GM19397 (cell line): ENCODE measurements at regions not wholly inside any gene's neighbourhood (a gene's known extent, or its start where the extent isn't known, plus 50 kb on each side); places are given as distances from the start of the nearest gene placed in this dataset.

Experiments
- ATAC-seq: cut with Tn5 transposase; IDR thresholded peaks from one replicate; pipeline ENCODE4 v1.9.1; 2021; ENCODE audit warnings: mild to moderate bottlenecking, moderate library complexity; ENCODE audit not compliant: unreplicated experiment

GRCh38 chr17:74032222-74032621 lies 171.3 kb upstream of the RPL38 start:
- no peak for ATAC-seq

GRCh38 chr17:74037320-74037719 lies 166.2 kb upstream of the RPL38 start:
- no peak for ATAC-seq

GRCh38 chr17:74040291-74040690 lies 163.2 kb upstream of the RPL38 start:
- ATAC-seq: no peak

- no peak for ATAC-seq
These were observed 162.7 kb upstream of the RPL38 start for GRCh38 chr17:74040729-74041128.

- ATAC-seq: no peak
These were observed 161.4 kb upstream of the RPL38 start for GRCh38 chr17:74041869-74042640.

GRCh38 chr17:74042744-74043486 lies 160.6 kb upstream of the RPL38 start:
- ATAC-seq: no peak

GRCh38 chr17:74043976-74044375 lies 159.5 kb upstream of the RPL38 start:
- no peak for ATAC-seq

- no peak for ATAC-seq
These were observed 157.7 kb upstream of the RPL38 start for GRCh38 chr17:74045608-74046280.

- ATAC-seq: no peak
These were observed 154.1 kb upstream of the RPL38 start for GRCh38 chr17:74049167-74049966.

GRCh38 chr17:74049967-74050458 lies 153.5 kb upstream of the RPL38 start:
- ATAC-seq: no peak

- no peak for ATAC-seq
These were observed 152.1 kb upstream of the RPL38 start for GRCh38 chr17:74051348-74051747.

- no peak for ATAC-seq
These were observed 150.3 kb upstream of the RPL38 start for GRCh38 chr17:74052993-74053711.

GRCh38 chr17:74053712-74054078 lies 149.8 kb upstream of the RPL38 start:
- ATAC-seq: no peak

GRCh38 chr17:74054249-74054648 lies 149.2 kb upstream of the RPL38 start:
- ATAC-seq: no peak

GRCh38 chr17:74055508-74056160 lies 147.8 kb upstream of the RPL38 start:
- no peak for ATAC-seq

GRCh38 chr17:74059479-74060240 lies 143.8 kb upstream of the RPL38 start:
- ATAC-seq: no peak

GRCh38 chr17:74061758-74062157 lies 141.7 kb upstream of the RPL38 start:
- no peak for ATAC-seq

- no peak for ATAC-seq
These were observed 141.2 kb upstream of the RPL38 start for GRCh38 chr17:74062234-74062633.

- ATAC-seq: no peak
These were observed 140.0 kb upstream of the RPL38 start for GRCh38 chr17:74063439-74063838.
